Neuronal stem cell (in vitro differentiated cells): ENCODE measurements at regions not wholly inside any gene's neighbourhood (a gene's known extent, or its start where the extent isn't known, plus 50 kb on each side); places are given as distances from the start of the nearest gene placed in this dataset.

Source experiments
- DNase-seq: peaks from one replicate; pipeline ENCODE4 v3.0.0-alpha.2; 2013; ENCODE audit warnings: low spot score
- H2AFZ ChIP-seq: one replicate; pipeline ENCODE4 v1.6.1; 2013; ENCODE audit warnings: mild to moderate bottlenecking, low read length, inconsistent platforms
- H2AK5ac ChIP-seq: 2 replicates; pipeline ENCODE4 v1.6.1; 2013; ENCODE audit warnings: low read depth, mild to moderate bottlenecking, inconsistent platforms, low read length, moderate library complexity, mixed read lengths
- H2BK120ac ChIP-seq: 2 replicates; pipeline ENCODE4 v1.6.1; 2013; ENCODE audit warnings: low read depth, mild to moderate bottlenecking, inconsistent platforms, low read length, moderate library complexity, mixed read lengths
- H2BK12ac ChIP-seq: one replicate; pipeline ENCODE4 v1.6.1; 2013; ENCODE audit warnings: low read length, inconsistent platforms
- H2BK15ac ChIP-seq: 2 replicates; pipeline ENCODE4 v1.6.1; 2013; ENCODE audit warnings: mild to moderate bottlenecking, low read length, inconsistent platforms, mixed read lengths
- H2BK5ac ChIP-seq: one replicate; pipeline ENCODE4 v1.6.1; 2013; ENCODE audit warnings: inconsistent platforms, mild to moderate bottlenecking, low read length, moderate library complexity
- H3K14ac ChIP-seq: one replicate; pipeline ENCODE4 v1.6.1; 2013; ENCODE audit warnings: low read length, inconsistent platforms
- H3K18ac ChIP-seq: 2 replicates; pipeline ENCODE4 v1.6.1; 2013; ENCODE audit warnings: low read length, inconsistent platforms
- H3K23ac ChIP-seq: 2 replicates; pipeline ENCODE4 v1.6.1; 2013; ENCODE audit warnings: low read depth, mild to moderate bottlenecking, mixed read lengths, low read length, inconsistent platforms; ENCODE audit not compliant: poor library complexity
- H3K27ac ChIP-seq: replicated peaks from 3 replicates; pipeline ENCODE4 v1.5.1; 2013; ENCODE audit warnings: low read length, inconsistent platforms
- H3K27me3 ChIP-seq, 3 experiments: 2 replicates each; pipeline ENCODE4 v1.6.1; 2013; ENCODE audit warnings: low read length in 3 of 3, mild to moderate bottlenecking in 2 of 3, inconsistent platforms in 1 of 3, low read depth in 1 of 3, mixed read lengths in 1 of 3, moderate library complexity in 1 of 3; ENCODE audit not compliant: control insufficient read depth in 3 of 3, insufficient read depth in 3 of 3
- H3K36me3 ChIP-seq, 2 donors: replicated peaks in 1 of 2; 2 replicates each; pipeline ENCODE4 v1.6.1; 2013; ENCODE audit warnings: low read length in 2 of 2; ENCODE audit not compliant: control insufficient read depth in 2 of 2, insufficient read depth in 2 of 2
- H3K4ac ChIP-seq: 2 replicates; pipeline ENCODE4 v1.6.1; 2013; ENCODE audit warnings: inconsistent platforms, mild to moderate bottlenecking, low read length, moderate library complexity
- H3K4me1 ChIP-seq, 2 donors: 1 replicate in 1 of 2; 2 replicates in 1 of 2; pipeline ENCODE4 v1.6.1; 2013; ENCODE audit warnings: low read length in 2 of 2, low read depth in 1 of 2; ENCODE audit not compliant: control insufficient read depth in 2 of 2, insufficient read depth in 1 of 2
- H3K4me2 ChIP-seq: one replicate; pipeline ENCODE4 v1.6.1; 2013; ENCODE audit warnings: mild to moderate bottlenecking, low read length, inconsistent platforms; ENCODE audit not compliant: insufficient read depth, poor library complexity, severe bottlenecking
- H3K4me3 ChIP-seq, 2 donors: 2 replicates each; pipeline ENCODE4 v1.5.1; 2013; ENCODE audit warnings: low read length in 2 of 2, mild to moderate bottlenecking in 2 of 2, inconsistent platforms in 1 of 2, moderate library complexity in 1 of 2
- H3K79me1 ChIP-seq: one replicate; pipeline ENCODE4 v1.6.1; 2013; ENCODE audit warnings: low read depth, mild to moderate bottlenecking, inconsistent platforms, low read length, moderate library complexity
- H3K9ac ChIP-seq: one replicate; pipeline ENCODE4 v1.6.1; 2013; ENCODE audit warnings: mild to moderate bottlenecking, low read depth, low read length, inconsistent platforms; ENCODE audit not compliant: poor library complexity
- H3K9me3 ChIP-seq, 2 donors: replicated peaks in 1 of 2; 2 replicates each; pipeline versions ENCODE3 to v1.6.1; 2013; ENCODE audit warnings: low read length in 2 of 2, mild to moderate bottlenecking in 2 of 2, inconsistent platforms in 1 of 2, low read depth in 1 of 2, mixed read lengths in 1 of 2, moderate library complexity in 1 of 2; ENCODE audit not compliant: control insufficient read depth in 2 of 2, insufficient read depth in 1 of 2
- H4K8ac ChIP-seq: one replicate; pipeline ENCODE4 v1.6.1; 2013; ENCODE audit warnings: low read depth, mild to moderate bottlenecking, inconsistent platforms, low read length, moderate library complexity
- H4K91ac ChIP-seq: one replicate; pipeline ENCODE4 v1.6.1; 2013; ENCODE audit warnings: low read length, low read depth, mild to moderate bottlenecking, inconsistent platforms; ENCODE audit not compliant: poor library complexity
- WGBS, 2 donors: extraction: QIAGEN DNeasy Blood & Tissue Kit; methylation state at CpG; one replicate each; pipeline ENCODE4 v1.1.7; 2013; ENCODE audit warnings: missing lambda C conversion rate in 2 of 2, mixed read lengths in 1 of 2; ENCODE audit not compliant: insufficient read length in 2 of 2, insufficient replicate concordance in 1 of 2; ENCODE audit errors: extremely low coverage in 2 of 2; 5-methylcytosine and 5-hydroxymethylcytosine counted together

GRCh38 chr10:91144961-91145360 lies 75.5 kb upstream of the PCGF5 start:
- Histone ChIP-seq H3K9me3 (peaks cover 2 to 4% of the 10 kb centered on the region in 2 donors), H3K9ac (no peak overlapping the region), H2AFZ (no peak overlapping the region), H3K27ac (no peak overlapping the region), H3K14ac (no peak overlapping the region), H2BK15ac (no peak overlapping the region), H3K4me3 (no peak overlapping the region), H2BK12ac (no peak overlapping the region), H3K4ac (no peak overlapping the region), H4K8ac (no peak overlapping the region), H3K18ac (no peak overlapping the region), H4K91ac (no peak overlapping the region), H2AK5ac (no peak overlapping the region), H2BK120ac (no peak overlapping the region), H3K4me2 (no peak overlapping the region), H3K79me1 (no peaks in the 10 kb centered on the region), H3K23ac (no peak overlapping the region), H3K36me3 (no peaks in the 10 kb centered on the region), H3K27me3 (no peaks in the 10 kb centered on the region), H2BK5ac (no peak overlapping the region), H3K4me1 (no peaks in the 10 kb centered on the region)
- DNase-seq: no peak
- no CpG with 5 or more reads among the region's 1 CpG for WGBS, 2 donors

GRCh38 chr10:91146146-91146545 lies 74.3 kb upstream of the PCGF5 start:
- DNase-seq: no peak
- Histone ChIP-seq H3K9me3 (peaks cover 2 to 4% of the 10 kb centered on the region in 2 donors), H3K23ac (no peak overlapping the region), H3K9ac (no peak overlapping the region), H2AK5ac (no peak overlapping the region), H3K4me3 (no peak overlapping the region), H2BK120ac (no peak overlapping the region), H3K36me3 (no peaks in the 10 kb centered on the region), H3K4me2 (no peak overlapping the region), H3K4me1 (no peaks in the 10 kb centered on the region), H3K14ac (no peak overlapping the region), H3K27me3 (no peaks in the 10 kb centered on the region), H3K18ac (no peak overlapping the region), H2BK5ac (no peak overlapping the region), H3K79me1 (no peaks in the 10 kb centered on the region), H4K8ac (no peak overlapping the region), H3K4ac (no peak overlapping the region), H2BK12ac (no peak overlapping the region), H2BK15ac (no peak overlapping the region), H3K27ac (no peak overlapping the region), H4K91ac (no peak overlapping the region), H2AFZ (no peak overlapping the region)
- WGBS, 2 donors: no CpG with 5 or more reads among the region's 1 CpG

DNA sequence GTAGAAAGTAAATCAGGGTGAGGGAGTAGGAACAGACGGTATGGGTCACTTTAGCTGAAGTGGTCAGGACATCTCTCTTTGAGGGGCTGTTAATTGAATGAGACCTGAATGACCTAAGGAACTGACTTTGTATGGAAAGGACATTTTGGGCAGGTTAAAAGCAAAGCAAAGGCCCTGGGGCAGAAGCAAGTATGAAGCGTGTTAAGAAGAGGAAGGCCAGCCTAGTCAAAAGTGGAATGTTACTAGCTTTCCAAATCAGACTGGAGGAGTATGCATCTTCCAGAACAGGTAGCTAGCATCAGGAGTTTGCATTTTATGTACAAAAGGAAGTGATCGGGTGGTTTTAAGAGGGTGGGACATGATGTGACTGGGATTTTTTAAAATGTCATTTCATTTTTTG lies 70.9 kb upstream of the PCGF5 start:
- Histone ChIP-seq H3K27me3 (no peaks in the 10 kb centered on the region), H4K8ac (no peak overlapping the region), H2BK5ac (no peak overlapping the region), H2BK12ac (no peak overlapping the region), H3K36me3 (no peaks in the 10 kb centered on the region), H3K27ac (no peak overlapping the region), H4K91ac (no peak overlapping the region), H2AK5ac (no peak overlapping the region), H2AFZ (no peak overlapping the region), H3K4me3 (no peak overlapping the region), H3K9me3 (peaks cover 0 to 2% of the 10 kb centered on the region in 2 donors), H3K4me2 (no peak overlapping the region), H3K18ac (no peak overlapping the region), H3K4me1 (no peaks in the 10 kb centered on the region), H3K9ac (no peak overlapping the region), H3K14ac (no peak overlapping the region), H2BK15ac (no peak overlapping the region), H2BK120ac (no peak overlapping the region), H3K4ac (no peak overlapping the region), H3K79me1 (no peaks in the 10 kb centered on the region), H3K23ac (no peak overlapping the region)
- no CpG with 5 or more reads among the region's 3 CpGs for WGBS, 2 donors
- no peak for DNase-seq

GRCh38 chr10:91150631-91151030 lies 69.8 kb upstream of the PCGF5 start:
- DNase-seq: no peak
- no CpG with 5 or more reads among the region's 3 CpGs for WGBS, 2 donors
- H2BK120ac ChIP-seq: no peak overlapping the region
- H4K91ac ChIP-seq: no peak overlapping the region
- no peak overlapping the region for H3K9ac ChIP-seq
- H2AK5ac ChIP-seq: no peak overlapping the region
- H2BK5ac ChIP-seq: no peak overlapping the region
- H3K18ac ChIP-seq: no peak overlapping the region
- no peaks in the 10 kb centered on the region for H3K79me1 ChIP-seq
- H2BK12ac ChIP-seq: no peak overlapping the region
- no peak overlapping the region for H2BK15ac ChIP-seq
- H3K4me2 ChIP-seq: no peak overlapping the region
- H4K8ac ChIP-seq: no peak overlapping the region
- H3K36me3 ChIP-seq: no peaks in the 10 kb centered on the region
- peaks cover 0 to 2% of the 10 kb centered on the region in 2 donors for H3K9me3 ChIP-seq
- H2AFZ ChIP-seq: no peak overlapping the region
- H3K27ac ChIP-seq: no peak overlapping the region
- H3K27me3 ChIP-seq: no peaks in the 10 kb centered on the region
- H3K23ac ChIP-seq: no peak overlapping the region
- H3K4me1 ChIP-seq: no peaks in the 10 kb centered on the region
- no peak overlapping the region for H3K4ac ChIP-seq
- no peak overlapping the region for H3K4me3 ChIP-seq
- no peak overlapping the region for H3K14ac ChIP-seq
